ENCODE measurements at regions not wholly inside any gene's neighbourhood (a gene's known extent, or its start where the extent isn't known, plus 50 kb on each side); places are given as distances from the start of the nearest gene placed in this dataset.

GRCh38 chr5:67395790-67396418 is 199.3 kb upstream of the CD180 start:
- no peak for FAIRE-seq

DNA sequence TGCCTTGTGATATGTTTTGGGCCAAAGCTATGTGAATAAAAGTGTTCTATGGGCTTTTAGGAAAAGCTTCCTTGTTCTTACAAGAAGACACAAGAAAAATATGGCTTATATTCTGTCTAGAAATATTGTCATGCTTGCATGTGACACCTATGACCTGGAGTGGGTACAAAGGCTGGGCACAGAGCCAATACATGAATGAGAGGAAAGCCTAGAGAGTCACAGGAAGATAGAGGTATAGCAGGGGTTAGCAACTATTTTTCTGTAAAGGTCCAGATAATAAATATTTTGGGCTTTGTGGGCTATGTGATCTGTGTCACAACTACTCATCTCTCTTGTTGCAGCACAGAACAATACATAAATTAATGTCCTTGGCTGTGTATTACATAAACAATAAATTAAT is 196.6 kb upstream of the CD180 start:
- no peak for FAIRE-seq

DNA sequence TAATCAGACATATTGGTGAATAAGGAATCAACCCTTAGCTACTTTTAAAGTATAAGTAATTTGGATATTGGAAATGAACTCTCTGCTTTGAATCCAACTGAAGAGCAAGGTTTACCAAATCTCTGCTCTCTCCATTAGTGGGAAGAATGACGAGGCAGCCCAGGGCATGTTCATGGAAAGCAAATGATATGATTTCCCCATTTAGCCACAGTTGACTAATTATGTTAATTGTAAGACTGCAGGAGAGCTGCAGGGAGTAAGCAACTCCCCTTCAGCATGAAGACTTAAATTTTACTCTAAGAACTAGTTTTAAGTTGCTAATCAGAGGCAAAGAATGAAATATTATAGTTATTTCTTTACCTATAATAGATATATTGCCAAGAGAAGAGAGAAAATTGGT is 194.3 kb upstream of the CD180 start:
- FAIRE-seq, result no peak

DNA sequence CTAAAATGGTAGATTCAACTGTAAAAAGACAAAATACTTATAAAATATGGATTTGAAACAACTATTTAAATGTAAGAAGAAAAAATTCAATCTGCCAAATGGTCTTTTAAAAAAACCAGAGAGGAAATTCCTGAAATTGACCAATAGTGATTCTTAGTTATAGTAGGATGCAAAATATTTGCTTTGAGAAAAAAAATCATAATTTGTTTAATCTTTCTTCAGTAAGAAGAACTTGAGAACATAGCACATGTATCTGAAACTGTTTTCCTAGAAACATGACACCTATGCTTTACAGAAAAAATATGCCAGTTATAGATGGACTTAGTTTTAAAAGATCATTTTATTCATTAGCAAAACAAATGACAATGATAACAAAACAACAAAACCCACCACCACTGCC is 186.9 kb upstream of the CD180 start:
- no peak for FAIRE-seq

GRCh38 chr5:67381236-67381880 is 184.8 kb upstream of the CD180 start:
- no peak for FAIRE-seq

DNA sequence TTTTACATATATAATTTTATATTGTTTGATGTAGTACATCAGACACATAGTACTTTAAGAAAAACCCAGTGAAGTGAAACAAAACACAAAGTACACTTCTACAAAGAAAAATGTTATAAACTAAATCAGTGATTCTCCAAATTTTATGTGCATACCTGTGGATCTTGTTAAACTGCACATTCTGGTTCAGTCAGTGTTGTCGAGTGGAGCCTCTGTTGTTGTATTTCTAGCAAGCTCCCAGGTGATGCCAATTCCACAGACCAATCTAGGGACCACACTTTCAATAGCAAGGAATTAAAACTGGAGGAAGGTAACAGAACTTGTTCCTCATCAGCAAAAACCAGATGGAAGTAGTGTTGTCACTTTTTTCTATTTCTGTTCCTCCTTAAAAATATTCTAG is 183.8 kb upstream of the CD180 start:
- FAIRE-seq, result no peak

DNA sequence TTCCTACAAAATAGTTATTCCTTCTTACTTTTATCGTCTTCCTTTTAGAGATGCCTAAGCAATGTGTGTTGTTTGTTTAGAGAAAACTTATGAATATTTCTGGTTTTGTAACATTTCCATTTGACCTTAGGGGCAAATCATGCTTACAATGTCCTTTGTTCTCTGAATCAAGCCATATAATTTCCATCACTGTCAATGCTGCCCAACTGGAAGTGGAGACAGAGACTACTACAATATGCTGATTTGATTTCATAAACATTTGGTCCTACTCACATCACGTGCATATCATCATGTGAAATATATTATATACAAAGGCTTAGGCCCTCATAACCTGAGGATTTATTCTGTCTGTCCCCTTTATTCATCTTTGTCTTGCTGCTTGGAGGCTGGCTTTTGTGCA is 183.2 kb upstream of the CD180 start:
- FAIRE-seq, result no peak

DNA sequence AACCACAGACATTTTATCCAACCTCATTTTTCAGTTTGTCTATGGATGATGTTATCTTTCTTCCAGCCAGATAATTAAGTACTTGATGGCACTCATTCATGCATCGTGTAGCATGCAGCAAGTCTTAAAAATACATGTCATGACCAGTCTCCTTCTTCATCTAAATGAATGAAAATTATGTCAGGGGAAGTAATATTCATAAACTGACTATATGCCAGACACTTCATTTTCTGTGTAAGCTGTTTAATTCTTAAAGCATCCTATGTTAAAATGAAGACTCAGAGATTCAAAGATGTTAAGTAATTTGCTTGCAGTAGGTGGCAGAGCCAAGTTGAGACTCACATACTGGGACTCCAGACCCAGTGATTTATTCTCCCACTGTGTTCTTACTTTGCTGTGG is 181.7 kb upstream of the CD180 start:
- no peak for FAIRE-seq

DNA sequence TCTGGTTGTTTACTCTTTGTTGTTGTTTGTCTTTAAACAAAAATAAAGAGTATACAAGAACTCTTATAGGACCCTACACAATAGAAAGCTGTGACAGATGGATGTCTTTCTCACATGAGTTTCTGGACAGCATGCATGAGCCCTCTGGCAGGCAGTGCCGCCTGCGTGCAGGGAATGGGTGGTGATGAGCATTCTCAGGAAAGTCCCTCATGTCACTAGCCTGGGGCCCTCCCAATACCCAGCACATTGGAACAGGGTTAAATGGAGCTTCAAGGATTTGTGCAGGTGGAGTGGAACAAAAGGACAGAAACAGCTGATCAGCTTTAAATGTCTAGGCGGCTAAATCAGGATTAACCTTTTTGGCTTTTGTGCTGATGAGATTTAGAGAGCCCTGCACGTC is 181.0 kb upstream of the CD180 start:
- no peak for FAIRE-seq

GRCh38 chr5:67375606-67376005 is 179.0 kb upstream of the CD180 start:
- FAIRE-seq, result no peak

GRCh38 chr5:67374378-67374777 is 177.8 kb upstream of the CD180 start:
- no peak for FAIRE-seq

- no peak for FAIRE-seq
Observed at GRCh38 chr5:67373518-67373917, 176.9 kb upstream of the CD180 start.

GRCh38 chr5:67372887-67373286 is 176.3 kb upstream of the CD180 start:
- FAIRE-seq, result no peak

- no peak for FAIRE-seq
Observed at GRCh38 chr5:67371924-67372323, 175.3 kb upstream of the CD180 start.

GRCh38 chr5:67366691-67367395 is 170.2 kb upstream of the CD180 start:
- no peak for FAIRE-seq

- no peak for FAIRE-seq
Observed at GRCh38 chr5:67366276-67366675, 169.7 kb upstream of the CD180 start.

GRCh38 chr5:67364381-67364970 is 167.9 kb upstream of the CD180 start:
- FAIRE-seq, result no peak

DNA sequence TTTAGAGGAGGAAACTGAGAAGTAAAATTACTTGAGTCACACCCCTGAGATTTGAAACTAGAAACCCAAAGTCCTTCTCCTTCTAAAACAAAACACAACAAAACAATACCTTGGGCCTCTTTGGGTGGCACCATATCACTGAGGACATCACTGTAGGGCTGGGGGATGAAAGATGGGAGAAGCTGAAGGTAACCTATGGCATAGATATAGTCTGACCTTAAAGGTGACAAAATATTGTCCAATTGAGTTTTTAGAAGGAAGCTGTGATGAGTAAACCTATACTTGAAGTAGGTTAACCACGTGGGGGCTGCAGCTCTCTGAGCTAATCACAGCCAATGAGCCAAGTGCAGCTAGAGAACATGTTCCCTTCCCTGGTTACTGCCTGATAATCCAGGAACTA is 167.4 kb upstream of the CD180 start:
- FAIRE-seq, result no peak

GRCh38 chr5:67363180-67363709 is 166.6 kb upstream of the CD180 start:
- FAIRE-seq, result no peak

GRCh38 chr5:67361932-67362729 is 165.5 kb upstream of the CD180 start:
- no peak for FAIRE-seq

GRCh38 chr5:67360047-67360446 is 163.4 kb upstream of the CD180 start:
- no peak for FAIRE-seq

- FAIRE-seq, result no peak
Observed at GRCh38 chr5:67358186-67358585, 161.6 kb upstream of the CD180 start.

Data from colon (tissue), 2 donors.